ENCODE measurements at regions not wholly inside any gene's neighbourhood (a gene's known extent, or its start where the extent isn't known, plus 50 kb on each side); places are given as distances from the start of the nearest gene placed in this dataset.

GRCh38 chr7:21044384-21044783 is 257.7 kb upstream of the SP8 start:
- TF ChIP-seq, protein P1, sequence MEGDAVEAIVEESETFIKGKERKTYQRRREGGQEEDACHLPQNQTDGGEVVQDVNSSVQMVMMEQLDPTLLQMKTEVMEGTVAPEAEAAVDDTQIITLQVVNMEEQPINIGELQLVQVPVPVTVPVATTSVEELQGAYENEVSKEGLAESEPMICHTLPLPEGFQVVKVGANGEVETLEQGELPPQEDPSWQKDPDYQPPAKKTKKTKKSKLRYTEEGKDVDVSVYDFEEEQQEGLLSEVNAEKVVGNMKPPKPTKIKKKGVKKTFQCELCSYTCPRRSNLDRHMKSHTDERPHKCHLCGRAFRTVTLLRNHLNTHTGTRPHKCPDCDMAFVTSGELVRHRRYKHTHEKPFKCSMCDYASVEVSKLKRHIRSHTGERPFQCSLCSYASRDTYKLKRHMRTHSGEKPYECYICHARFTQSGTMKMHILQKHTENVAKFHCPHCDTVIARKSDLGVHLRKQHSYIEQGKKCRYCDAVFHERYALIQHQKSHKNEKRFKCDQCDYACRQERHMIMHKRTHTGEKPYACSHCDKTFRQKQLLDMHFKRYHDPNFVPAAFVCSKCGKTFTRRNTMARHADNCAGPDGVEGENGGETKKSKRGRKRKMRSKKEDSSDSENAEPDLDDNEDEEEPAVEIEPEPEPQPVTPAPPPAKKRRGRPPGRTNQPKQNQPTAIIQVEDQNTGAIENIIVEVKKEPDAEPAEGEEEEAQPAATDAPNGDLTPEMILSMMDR (conservative IDR thresholded peaks at IDR 0.05; ENCODE audit: low read depth, low read length) = no peak
- TF ChIP-seq EZH2 (IDR thresholded peaks at IDR 0.05; ENCODE audit: low read length, unreplicated experiment) = no peak
